GM21360 (cell line): ENCODE measurements at regions not wholly inside any gene's neighbourhood (a gene's known extent, or its start where the extent isn't known, plus 50 kb on each side); places are given as distances from the start of the nearest gene placed in this dataset.
"Not testable (repeated sequence)": the region's sequence is repeated elsewhere in the genome, so short reads cannot be mapped to it uniquely, and the experiment has no call there.

Experiments used
- ATAC-seq: cut with Tn5 transposase; IDR thresholded peaks from one replicate; pipeline ENCODE4 v1.9.1; 2021; ENCODE audit warnings: mild to moderate bottlenecking, moderate library complexity; ENCODE audit not compliant: unreplicated experiment

DNA sequence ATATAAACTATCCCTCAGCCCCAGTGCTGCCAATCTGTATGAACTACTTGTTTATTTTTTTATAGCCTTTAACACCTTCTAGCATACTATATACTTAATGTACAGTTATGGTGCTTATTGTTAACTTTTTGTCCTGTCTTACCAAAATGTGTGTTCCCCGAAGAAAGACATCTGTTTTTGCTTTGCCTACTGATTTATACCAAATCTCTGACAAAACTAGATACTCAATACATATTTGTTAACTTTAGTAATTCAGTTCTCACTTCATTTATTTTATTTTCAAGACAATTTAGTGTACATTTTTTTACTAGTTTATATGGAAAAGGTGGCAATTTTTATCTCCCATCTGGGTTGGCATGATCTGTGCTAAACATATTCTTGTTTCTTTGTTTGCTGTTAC is 824.3 kb upstream of the ATXN8OS start:
- ATAC-seq: no peak

DNA sequence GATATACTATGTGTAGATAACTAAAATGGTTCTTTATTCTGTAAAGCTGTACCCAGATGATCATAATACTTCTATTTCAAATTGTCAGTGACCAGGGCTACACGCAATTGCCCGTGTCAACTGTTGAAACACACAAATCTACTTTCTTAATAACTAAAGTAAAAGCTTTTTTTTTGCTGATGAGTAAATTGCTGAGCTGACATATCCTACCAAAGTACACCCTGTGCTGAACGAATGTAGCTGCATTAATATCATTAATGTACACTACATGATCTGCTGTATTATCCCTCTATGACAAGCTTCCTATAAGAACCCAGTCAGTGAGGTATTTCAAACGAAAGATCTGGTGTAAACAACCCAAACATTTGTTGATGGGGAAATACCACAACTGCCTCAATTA is 827.2 kb upstream of the ATXN8OS start:
- no peak for ATAC-seq

DNA sequence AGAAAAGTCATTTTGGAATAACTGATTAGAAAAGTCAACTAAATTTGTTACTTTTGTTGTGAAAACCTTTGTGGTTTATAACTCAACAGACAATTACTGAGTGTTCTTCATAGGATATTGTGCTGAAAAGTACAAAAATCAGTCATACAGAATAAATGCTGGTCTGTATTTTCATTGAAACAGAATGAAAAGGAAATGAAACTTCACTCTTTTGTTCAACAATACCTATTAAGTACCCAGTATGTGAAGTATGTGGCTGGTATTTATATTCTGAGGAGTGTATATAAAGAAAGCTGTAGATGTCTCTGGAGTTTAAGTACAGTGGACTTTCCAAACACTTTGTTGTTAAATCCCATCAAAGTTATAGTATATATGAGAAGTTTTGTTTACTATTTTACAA is 828.4 kb upstream of the ATXN8OS start:
- ATAC-seq: no peak

DNA sequence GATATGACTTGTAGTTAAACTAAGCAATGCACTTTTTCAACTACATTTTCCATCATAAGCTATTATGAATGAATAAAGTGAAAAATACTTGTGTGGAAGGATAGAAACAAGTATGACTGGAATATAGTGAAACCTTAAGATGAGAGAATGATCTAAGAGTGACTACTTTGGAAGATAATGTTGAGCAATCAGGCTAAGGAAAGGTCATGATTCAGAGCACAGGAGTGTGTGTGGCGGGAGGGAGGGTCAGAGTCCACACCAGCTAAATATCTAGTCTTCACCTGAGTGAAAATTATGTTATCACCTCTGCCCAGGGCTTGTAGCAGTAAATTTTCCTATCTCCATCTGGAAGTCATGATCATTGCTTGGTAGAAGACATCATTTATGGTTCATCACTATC is 833.4 kb upstream of the ATXN8OS start:
- ATAC-seq: no peak

DNA sequence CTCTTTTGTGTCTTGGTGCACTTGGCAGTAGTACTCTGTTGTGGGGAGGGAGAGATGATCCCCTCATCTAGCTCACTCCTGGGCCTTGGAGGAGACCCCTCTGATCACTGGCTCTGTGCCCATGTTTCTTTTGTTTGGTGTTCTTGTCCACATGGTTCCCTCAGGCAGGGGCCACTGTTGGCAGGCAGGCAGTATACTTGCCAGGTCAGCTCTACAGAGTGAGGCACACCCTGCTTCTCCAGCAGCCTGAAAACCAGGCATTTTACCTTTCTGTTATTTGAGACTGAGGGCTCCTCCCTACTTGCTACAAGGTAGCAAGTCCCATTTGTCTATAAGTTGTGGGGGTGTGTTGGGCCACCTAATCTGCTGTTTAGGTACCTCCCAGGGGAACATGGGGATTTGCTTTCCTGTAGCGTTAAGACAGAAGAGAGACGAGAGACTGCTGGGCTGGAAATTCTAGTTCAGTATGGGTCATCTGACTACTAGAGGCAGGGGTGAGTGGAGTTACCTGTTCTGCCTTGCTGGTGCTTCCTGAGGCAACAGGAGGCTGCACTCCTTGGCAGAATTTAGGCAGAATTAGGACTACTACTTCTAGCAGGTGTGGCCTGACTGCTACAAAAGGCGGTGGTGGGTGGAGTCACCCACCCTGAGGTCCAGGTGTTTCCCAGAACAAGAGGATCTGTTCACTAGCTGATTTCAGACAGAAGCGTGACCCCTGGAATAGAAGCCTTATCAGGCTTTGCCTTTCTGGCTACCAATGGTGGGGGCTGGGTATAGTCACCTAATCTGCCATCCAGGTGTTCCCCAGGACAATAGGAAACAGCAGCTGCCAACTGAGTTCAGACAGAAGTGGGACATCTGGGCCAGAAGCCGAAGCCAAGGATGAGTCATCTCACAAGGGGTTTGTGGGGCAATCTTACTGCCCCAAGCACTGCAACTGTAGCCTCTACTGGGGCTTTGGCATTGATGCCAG is 843.0 kb upstream of the ATXN8OS start:
- no peak for ATAC-seq

DNA sequence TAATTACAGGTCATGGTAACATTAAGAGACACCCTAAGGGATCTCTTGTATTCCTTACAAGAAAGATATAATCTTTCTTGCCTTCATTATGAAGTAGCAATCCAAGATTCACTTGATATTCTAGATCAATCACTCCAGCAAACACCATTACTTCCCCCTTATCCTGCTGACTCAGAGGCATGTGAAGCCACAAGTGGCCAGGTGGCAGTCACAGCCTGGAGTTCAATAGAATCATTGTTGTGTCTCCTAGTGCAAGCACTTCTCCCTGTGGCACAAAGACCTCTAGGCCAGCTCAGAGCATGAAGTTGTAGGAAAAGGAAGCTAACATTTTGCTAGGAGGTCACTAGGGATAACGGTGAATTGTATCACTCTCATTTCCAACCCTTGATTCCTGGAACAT is 864.3 kb upstream of the ATXN8OS start:
- ATAC-seq: no peak

DNA sequence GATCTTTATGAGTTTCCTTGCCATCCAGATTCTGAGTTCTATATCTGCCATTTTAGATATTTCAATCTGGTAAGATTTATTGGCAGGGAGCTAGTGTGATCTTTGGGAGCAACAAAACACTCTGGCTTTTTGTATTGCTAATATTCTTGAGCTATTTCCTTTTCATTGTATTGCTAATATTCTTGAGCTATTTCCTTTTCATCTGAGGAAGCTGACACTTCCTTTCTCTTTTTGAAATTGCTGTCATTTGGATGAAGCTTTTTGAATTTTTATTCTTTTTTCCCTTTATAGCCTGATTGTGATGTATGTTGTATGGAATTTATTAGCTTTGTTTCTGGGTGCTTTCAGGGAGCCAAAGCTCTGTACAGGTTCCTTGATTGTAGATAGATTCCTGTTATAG is 873.5 kb upstream of the ATXN8OS start:
- no peak for ATAC-seq

DNA sequence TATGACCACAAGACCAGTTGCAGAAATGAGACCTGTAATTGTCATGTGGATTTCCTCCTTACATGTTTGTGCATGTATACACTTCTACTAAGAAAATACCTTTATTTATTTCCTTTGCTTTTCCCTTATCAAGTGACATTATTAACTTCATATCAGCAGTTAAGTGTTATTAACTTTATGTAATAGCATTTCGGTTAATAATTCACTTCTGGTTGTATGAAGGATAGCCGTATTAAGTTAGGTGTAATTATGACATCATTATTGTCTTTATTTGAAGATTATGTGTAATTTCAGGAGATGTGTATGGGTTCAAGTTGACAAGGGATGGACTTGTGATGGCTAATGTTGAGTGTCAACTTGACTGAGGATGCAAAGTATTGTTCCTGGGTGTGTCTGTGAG is 881.2 kb upstream of the ATXN8OS start:
- no peak for ATAC-seq

DNA sequence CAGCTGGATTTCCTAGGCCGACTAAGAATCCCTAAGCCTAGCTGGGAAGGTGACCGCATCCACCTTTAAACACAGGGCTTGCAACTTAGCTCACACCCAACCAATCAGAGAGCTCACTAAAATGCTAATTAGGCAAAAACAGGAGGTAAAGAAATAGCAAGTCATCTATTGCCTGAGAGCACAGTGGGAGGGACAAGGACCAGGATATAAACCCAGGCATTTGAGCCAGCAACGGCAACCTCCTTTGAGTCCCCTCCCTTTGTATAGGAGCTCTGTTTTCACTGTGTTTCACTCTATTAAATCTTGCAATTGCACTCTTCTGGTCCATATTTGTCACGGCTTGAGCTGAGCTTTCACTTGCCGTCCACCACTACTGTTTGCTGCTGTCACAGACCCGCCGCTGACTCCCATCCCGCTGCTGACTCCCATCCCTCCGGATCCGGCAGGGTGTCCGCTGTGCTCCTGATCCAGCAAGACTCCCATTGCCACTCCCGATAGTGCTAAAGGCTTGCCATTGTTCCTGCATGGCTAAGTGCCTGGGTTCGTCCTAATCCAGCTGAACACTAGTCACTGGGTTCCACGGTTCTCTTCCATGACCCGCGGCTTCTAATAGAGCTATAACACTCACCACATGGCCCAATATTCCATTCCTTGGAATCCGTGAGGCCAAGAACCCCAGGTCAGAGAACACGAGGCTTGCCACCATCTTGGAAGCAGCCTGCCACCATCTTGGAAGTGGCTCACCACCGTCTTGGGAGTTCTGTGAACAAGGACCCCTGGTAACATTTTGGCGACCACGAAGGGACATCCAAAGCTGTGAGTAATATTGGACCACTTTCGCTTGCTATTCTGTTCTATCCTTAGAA is 885.8 kb upstream of the ATXN8OS start:
- ATAC-seq: not testable (repeated sequence)

DNA sequence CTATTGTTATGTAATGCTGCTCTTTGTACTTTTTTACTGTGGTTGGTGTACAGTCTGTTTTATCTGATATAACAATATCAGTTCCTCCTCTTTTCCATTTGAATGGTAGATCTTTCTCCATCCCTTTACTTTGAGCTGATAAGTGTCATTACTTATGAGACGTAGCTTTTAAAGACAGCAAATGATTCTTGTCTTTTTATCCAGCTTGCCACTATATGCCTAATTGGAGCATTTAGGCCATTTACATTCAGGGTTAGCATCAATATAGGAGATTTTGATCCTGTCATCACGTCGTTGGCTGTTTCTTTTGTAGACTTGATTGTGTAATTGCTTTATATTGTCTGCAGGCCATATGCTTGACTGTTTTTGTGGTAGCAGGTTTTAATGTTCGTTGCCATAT is 894.2 kb upstream of the ATXN8OS start:
- ATAC-seq: no peak

DNA sequence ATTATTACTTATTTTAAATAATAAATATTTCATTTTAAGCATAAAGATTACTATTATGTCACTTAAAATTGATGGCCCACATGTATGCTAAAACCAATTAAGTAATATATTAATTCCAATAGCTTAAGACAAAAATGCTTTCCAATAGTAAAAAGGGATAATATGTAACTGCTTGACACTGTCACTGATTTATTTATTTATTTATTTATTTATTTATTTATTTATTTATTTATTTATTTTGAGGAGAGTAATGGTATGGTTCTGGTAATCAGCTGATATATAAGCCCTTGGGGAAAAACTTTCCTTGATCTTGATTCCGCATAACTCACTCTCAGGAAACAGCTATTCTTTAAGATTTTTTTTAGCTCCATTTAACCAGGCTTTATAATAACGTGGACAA is 903.0 kb upstream of the ATXN8OS start:
- no peak for ATAC-seq

DNA sequence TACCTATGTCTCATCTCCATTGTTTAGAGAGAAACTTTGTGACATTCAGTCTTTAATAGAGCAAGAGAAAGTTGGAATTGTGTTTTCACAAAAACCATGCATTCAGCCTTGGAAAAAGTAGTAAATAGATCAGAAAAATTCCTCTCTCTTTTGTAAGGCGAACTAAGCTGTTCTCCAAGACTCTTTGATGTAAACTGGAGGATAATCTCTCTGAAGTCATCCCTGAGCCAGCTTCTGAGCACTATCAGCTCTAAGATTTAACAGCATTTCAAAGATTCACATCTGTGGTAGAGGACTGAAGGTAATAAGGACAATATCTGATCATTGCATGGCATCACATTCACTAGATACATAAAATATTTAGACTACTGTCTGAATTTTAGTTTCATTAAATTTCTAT is 904.6 kb upstream of the ATXN8OS start:
- ATAC-seq: no peak

DNA sequence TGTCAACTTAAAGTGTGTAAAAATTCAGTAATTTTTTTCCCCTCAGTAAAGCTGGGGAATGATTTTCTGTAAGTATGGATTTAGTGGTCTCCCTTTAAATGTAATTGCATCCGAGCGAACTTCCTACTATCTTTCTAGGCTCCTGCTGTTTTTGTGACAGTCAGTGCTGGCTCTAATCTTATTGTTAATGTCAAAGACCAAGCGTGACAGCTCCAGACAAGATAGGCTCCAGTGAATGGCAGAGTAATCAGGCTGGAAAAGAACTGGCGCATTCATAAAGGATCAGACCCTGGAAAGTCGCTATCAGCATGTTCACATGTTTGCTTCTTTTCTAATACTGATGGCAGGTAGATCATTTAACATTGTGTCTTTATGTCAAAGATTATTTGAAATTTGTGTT is 908.0 kb upstream of the ATXN8OS start:
- ATAC-seq: no peak

DNA sequence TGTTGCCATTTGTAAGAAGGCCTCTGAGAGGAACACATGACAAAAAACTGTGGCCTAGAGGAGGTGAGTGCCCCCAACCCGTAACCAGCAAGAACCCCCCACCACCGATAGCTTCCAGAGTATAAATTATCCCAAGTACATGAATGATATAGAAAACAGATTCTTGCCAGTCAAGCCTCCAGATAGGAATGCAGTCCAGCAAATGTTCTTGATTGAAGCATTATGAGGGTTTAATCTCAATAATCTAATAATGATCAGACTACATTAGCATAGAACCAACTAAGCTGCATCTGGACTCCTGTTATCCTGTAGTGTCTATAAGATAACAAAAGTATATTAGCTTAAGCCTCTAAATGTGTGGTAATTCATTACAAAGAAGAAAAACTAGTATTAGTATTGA is 908.9 kb upstream of the ATXN8OS start:
- no peak for ATAC-seq

DNA sequence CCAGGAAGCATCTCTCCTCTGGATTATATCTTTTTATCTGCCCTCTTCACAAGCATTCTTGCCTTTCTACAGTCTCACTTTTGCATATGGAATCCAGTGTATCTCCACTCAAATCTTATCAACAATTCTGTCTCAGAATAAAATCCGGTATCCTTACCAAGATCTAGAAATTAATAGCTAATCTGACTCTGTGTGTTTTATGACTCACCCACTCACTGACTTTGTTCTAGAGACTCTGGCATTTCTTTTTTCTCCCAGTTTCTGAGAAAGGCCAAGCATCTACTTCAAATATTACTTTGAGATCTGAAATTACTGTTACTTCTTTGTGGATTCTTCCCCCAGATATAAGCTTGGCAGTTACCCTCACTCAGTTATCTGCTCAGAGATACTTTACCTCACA is 913.5 kb upstream of the ATXN8OS start:
- ATAC-seq: no peak

DNA sequence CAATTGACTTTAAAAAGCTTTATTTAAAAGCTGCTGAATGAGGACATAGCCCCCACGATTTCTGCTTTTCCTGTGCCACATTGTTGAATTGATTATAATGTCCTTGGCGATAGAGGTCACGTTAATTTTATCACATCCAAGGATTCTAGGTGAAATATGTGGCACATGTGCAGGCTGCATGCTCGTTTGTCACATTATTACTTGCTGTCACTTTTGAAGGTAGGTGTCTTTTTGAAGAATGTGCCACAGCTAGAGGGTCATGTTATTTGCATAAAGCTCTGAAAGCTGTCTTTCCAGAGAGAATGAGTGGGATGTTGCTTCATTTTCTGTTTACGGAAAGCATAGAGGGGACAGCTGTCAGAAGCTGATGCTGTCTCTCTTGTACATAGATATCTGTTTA is 927.6 kb upstream of the ATXN8OS start:
- no peak for ATAC-seq

DNA sequence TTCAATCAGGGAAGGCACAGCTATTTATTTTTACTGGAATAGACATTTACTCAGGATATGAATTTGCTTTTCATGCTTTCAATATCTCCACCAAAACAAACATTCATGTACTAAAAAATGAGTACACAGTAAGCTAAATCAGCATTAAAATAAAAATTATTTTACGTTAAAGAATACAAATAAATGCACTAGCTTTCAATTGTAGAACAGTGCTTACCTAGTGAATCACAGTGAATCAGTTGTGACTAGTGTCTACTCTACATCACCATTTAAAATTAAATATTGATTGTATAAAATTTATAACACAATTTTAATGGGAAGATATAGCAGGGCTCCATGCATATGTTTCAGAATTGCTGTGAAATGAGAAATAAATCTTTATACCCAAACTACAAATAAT is 929.6 kb upstream of the ATXN8OS start:
- no peak for ATAC-seq

DNA sequence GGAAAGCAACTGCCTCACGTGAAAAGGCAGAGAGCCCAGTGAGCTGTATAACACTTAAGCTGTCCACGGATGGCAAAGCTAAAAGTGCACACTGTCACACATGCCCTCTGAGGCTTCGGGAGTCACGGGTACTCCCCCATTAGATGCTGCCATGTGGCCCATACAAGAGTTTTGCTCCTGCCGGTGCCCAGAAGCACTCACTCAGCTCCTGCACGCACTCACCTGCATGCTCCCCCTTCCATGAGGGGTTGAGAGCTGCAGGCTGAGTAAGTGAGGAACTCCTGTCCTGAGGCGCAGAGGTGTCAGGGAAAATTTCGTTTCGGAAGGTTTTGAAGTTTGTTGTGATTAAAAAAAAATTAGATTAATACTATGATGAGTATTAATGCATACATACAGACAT is 939.2 kb upstream of the ATXN8OS start:
- no peak for ATAC-seq

DNA sequence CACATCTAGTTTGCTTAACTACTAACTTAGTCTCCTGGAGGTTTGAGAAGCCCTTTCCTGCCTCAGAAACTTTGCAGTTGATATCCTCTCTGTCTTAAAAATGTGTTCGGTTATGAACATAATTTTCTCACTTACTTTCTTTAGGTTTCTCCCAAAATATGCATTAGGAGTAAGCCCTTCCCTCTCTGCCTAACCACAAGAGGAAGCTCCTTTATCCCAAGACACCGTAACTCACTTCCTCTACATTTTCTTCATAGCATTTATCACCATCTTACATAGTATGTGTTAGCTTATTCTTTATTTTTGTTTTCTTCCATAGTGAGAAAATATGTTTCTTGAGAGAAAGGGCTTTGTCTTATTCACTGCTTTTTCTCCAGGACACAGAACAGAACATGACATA is 952.5 kb upstream of the ATXN8OS start:
- no peak for ATAC-seq

DNA sequence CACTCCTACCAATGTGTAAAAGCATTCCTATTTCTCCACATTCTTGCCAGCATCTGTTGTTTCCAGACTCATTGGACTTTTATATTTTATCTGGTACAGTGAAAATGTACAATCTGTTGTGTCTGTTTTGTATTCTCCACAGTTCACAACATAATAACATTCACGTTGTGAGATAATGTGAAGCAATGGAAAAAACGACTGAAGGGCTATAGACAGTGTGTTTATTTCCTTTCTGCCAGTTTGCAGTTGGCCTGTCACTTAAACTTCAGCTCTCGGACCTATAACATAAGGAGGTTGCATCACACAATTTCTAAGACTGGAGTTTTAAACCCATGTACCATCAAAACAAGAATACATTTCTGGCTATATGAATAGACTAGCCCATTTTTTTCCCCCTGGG is 965.5 kb upstream of the ATXN8OS start:
- ATAC-seq: no peak

DNA sequence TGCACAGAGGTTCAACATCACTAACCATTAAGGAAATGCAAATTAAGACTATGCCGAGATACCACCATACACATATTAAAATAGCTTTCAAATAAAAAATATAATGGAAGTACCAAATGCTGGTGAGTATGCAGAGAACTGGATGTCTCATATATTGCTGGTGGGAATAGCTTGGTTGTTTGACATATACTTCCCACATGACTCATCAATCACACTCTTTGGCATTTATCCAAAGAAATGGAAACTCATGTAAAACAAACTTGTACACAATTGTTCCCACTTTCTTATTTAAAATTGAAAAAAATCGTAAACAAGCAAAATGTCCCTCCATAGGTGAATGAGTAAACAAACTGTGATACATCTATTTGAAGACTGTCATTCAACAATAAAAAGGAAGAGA is 982.6 kb upstream of the ATXN8OS start:
- no peak for ATAC-seq

DNA sequence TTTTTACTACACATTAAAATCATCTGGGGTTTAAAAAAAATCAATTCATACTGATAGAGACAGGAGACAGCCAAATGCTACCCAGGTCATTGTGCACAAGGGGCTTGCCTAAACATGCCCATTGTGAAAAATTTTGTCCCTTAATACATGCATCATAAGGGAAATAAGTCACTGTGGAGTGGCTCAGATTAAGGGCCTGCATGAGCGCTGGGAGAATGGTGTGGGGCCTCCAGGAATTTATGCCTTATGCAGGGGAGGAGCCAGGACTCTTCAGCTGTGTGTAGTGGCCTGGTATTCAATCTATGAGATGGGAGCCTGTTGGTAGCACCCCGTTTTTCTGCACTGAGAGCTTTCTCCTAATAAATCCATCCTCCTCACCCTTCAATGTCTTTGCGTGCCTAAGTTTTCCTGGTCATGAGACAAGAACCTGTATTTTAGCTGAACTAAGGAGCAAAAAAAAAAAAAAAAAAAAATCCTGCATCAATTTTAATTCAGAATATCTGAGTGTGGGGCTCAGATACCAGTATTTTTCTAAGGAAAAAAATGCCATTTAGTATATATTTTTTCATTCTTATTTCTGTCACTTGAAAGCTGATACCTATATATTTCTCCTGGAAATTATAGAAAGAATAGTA is 997.6 kb upstream of the ATXN8OS start:
- ATAC-seq: no peak
